ENCODE measurements at regions not wholly inside any gene's neighbourhood (a gene's known extent, or its start where the extent isn't known, plus 50 kb on each side); places are given as distances from the start of the nearest gene placed in this dataset.

DNA sequence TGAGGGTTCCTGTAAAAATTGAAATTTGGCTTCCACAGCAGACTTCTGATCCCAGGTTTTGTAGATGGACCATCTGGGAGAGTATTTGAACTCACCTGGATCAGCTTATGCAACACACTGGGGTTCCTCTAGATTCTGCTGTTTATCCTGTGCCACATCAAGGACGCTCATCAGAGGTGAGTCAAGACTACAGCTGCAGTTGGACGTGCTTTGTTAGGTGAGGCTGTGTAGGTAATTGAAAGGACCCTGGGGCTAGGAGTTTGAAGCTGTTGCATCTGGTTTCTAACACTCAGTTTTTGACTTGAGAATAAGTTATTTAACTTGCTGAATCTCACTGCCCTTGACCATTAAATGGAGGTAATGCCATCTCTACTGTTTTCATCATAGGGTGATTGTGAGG, 394.2 kb downstream of the EDEM1 start:
- no peak for TF ChIP-seq CTCF (IDR thresholded peaks at IDR 0.05)
- Mint-ChIP-seq H3K27me3 (ENCODE audit: low read depth in 3 of 3) (no peaks in the 10 kb centered on the region), H3K4me1 (peaks cover 3% of the 10 kb centered on the region), H3K9me3 (peaks cover 0 to 4% (median 1%) of the 10 kb centered on the region in 7 donors), H3K4me3 (no peak overlapping the region), H3K36me3 (no peaks in the 10 kb centered on the region), H3K27ac (no peak overlapping the region)
- H3K27ac ChIP-seq (ENCODE audit: low read depth in 1 of 2, low read length in 2 of 2) = no peak overlapping the region
- no peaks in the 10 kb centered on the region for H4K20me1 ChIP-seq (ENCODE audit: insufficient read depth, low read length)
- no peak for DNase-seq
- no peak overlapping the region for H3K4me3 ChIP-seq (replicated peaks in 1 of 3; ENCODE audit: low read depth in 2 of 3, low read length in 3 of 3)
- no peak overlapping the region for H2AFZ ChIP-seq (ENCODE audit: insufficient read depth, low read depth, low read length, poor library complexity, severe bottlenecking)
- H3K4me2 ChIP-seq (replicated peaks; ENCODE audit: extremely low read depth, low read length, poor library complexity, severe bottlenecking) = no peak overlapping the region
- no peaks in the 10 kb centered on the region for H3K36me3 ChIP-seq (replicated peaks in 1 of 2; ENCODE audit: control insufficient read depth in 1 of 2, insufficient read depth in 2 of 2, low read length in 2 of 2)
- H3K9me3 ChIP-seq (replicated peaks in 1 of 2; ENCODE audit: control insufficient read depth in 1 of 2, insufficient read depth in 1 of 2, low read length in 2 of 2) = no peaks in the 10 kb centered on the region
- no peak overlapping the region for H3K9ac ChIP-seq (ENCODE audit: insufficient read depth, low read length, poor library complexity, severe bottlenecking)
- intact Hi-C loops (cut with micrococcal nuclease) = no loop called here
- H3K4me1 ChIP-seq (ENCODE audit: control insufficient read depth in 1 of 2, insufficient read depth in 2 of 2, low read length in 2 of 2) = peaks cover 25 to 34% of the 10 kb centered on the region in 2 donors
- WGBS (ENCODE audit: insufficient coverage) = 100% methylated on average over 2 of the region's 2 CpGs
- H3K79me2 ChIP-seq (ENCODE audit: insufficient read depth, low read length) = no peaks in the 10 kb centered on the region
- H3K27me3 ChIP-seq (ENCODE audit: control insufficient read depth in 2 of 2, insufficient read depth in 2 of 2, low read length in 2 of 2) = no peaks in the 10 kb centered on the region

- H4K20me1 ChIP-seq (ENCODE audit: insufficient read depth, low read length) = no peaks in the 10 kb centered on the region
- TF ChIP-seq CTCF (IDR thresholded peaks at IDR 0.05) = no peak
- H3K27me3 ChIP-seq (ENCODE audit: control insufficient read depth in 2 of 2, insufficient read depth in 2 of 2, low read length in 2 of 2) = no peaks in the 10 kb centered on the region
- H3K27ac Mint-ChIP-seq = no peak overlapping the region
- peaks cover 19 to 26% of the 10 kb centered on the region in 2 donors for H3K4me1 ChIP-seq (ENCODE audit: control insufficient read depth in 1 of 2, insufficient read depth in 2 of 2, low read length in 2 of 2)
- no peak overlapping the region for H3K4me3 ChIP-seq (replicated peaks in 1 of 3; ENCODE audit: low read depth in 2 of 3, low read length in 3 of 3)
- no peaks in the 10 kb centered on the region for H3K36me3 Mint-ChIP-seq
- no peak overlapping the region for H3K4me2 ChIP-seq (replicated peaks; ENCODE audit: extremely low read depth, low read length, poor library complexity, severe bottlenecking)
- no peak overlapping the region for H3K9ac ChIP-seq (ENCODE audit: insufficient read depth, low read length, poor library complexity, severe bottlenecking)
- no peak overlapping the region for H3K4me3 Mint-ChIP-seq
- no peaks in the 10 kb centered on the region for H3K79me2 ChIP-seq (ENCODE audit: insufficient read depth, low read length)
- WGBS (ENCODE audit: insufficient coverage) = 50% methylated on average over 1 of the region's 4 CpGs
- no peak for DNase-seq
- no peak overlapping the region for H2AFZ ChIP-seq (ENCODE audit: insufficient read depth, low read depth, low read length, poor library complexity, severe bottlenecking)
- H3K4me1 Mint-ChIP-seq = peaks cover 3% of the 10 kb centered on the region
- H3K36me3 ChIP-seq (replicated peaks in 1 of 2; ENCODE audit: control insufficient read depth in 1 of 2, insufficient read depth in 2 of 2, low read length in 2 of 2) = no peaks in the 10 kb centered on the region
- H3K9me3 Mint-ChIP-seq = peaks cover 0 to 4% (median 2%) of the 10 kb centered on the region in 7 donors
- intact Hi-C loops (cut with micrococcal nuclease) = no loop called here
- H3K9me3 ChIP-seq (replicated peaks in 1 of 2; ENCODE audit: control insufficient read depth in 1 of 2, insufficient read depth in 1 of 2, low read length in 2 of 2) = no peaks in the 10 kb centered on the region
- no peaks in the 10 kb centered on the region for H3K27me3 Mint-ChIP-seq (ENCODE audit: low read depth in 3 of 3)
- H3K27ac ChIP-seq (ENCODE audit: low read depth in 1 of 2, low read length in 2 of 2) = no peak overlapping the region
Measured at GRCh38 chr3:5583920-5584319, 396.4 kb downstream of the EDEM1 start.
